ENCODE measurements at regions not wholly inside any gene's neighbourhood (a gene's known extent, or its start where the extent isn't known, plus 50 kb on each side); places are given as distances from the start of the nearest gene placed in this dataset.
A peak's percentile ranks its signal among the peaks of the same experiment; 100 is the strongest.

- H2AFZ ChIP-seq = no peak overlapping the region
- no peak overlapping the region for H3K4me2 ChIP-seq (ENCODE audit: unreplicated experiment)
- in situ Hi-C loops (cut with MboI) = no loop called here
- no peaks in the 10 kb centered on the region for H3K36me3 ChIP-seq (ENCODE audit: low read depth)
- no peaks in the 10 kb centered on the region for H3K9me3 ChIP-seq (ENCODE audit: low read depth)
- no peaks in the 10 kb centered on the region for H3K9me2 ChIP-seq (ENCODE audit: insufficient read depth)
- H3K9ac ChIP-seq = no peak overlapping the region
- TF ChIP-seq EZH2phosphoT487 (IDR thresholded peaks at IDR 0.05; ENCODE audit: insufficient read depth, low read depth) (no peak), EZH2 (IDR thresholded peaks at IDR 0.05; ENCODE audit: insufficient read depth, poor library complexity, severe bottlenecking) (no peak)
- H3K4me3 ChIP-seq = no peak overlapping the region
- H3K79me2 ChIP-seq (ENCODE audit: insufficient read depth) = no peaks in the 10 kb centered on the region
- WGBS, 2 experiments (ENCODE audit: low coverage in 1 of 2, low lambda C conversion rate in 2 of 2, missing lambda C conversion rate in 2 of 2) = 26 to 36% methylated on average over 10 of the region's 10 CpGs
- DNase-seq = no peak
- peaks cover 51% of the 10 kb centered on the region for H3F3A ChIP-seq (ENCODE audit: insufficient read depth)
- H4K20me1 ChIP-seq (ENCODE audit: insufficient read depth) = no peaks in the 10 kb centered on the region
- H3K27me3 ChIP-seq (replicated peaks; ENCODE audit: insufficient read depth) = no peaks in the 10 kb centered on the region
- peaks cover 64% of the 10 kb centered on the region for H3K4me1 ChIP-seq (ENCODE audit: insufficient read depth)
- no peak overlapping the region for H3K27ac ChIP-seq
Measured at GRCh38 chr9:87197349-87198130, 250.2 kb upstream of the GAS1 start.

- Histone ChIP-seq H3K79me2 (ENCODE audit: insufficient read depth) (no peaks in the 10 kb centered on the region), H4K20me1 (ENCODE audit: insufficient read depth) (no peaks in the 10 kb centered on the region), H3F3A (ENCODE audit: insufficient read depth) (peaks cover 39% of the 10 kb centered on the region), H3K27me3 (replicated peaks; ENCODE audit: insufficient read depth) (no peaks in the 10 kb centered on the region), H3K27ac (no peak overlapping the region; the same call in 1 of the 2 replicates), H3K9me2 (ENCODE audit: insufficient read depth) (no peaks in the 10 kb centered on the region), H2AFZ (no peak overlapping the region), H3K4me2 (ENCODE audit: unreplicated experiment) (no peak overlapping the region), H3K4me3 (no peak overlapping the region), H3K36me3 (ENCODE audit: low read depth) (no peaks in the 10 kb centered on the region), H3K9ac (no peak overlapping the region), H3K9me3 (ENCODE audit: low read depth) (no peaks in the 10 kb centered on the region), H3K4me1 (ENCODE audit: insufficient read depth) (peaks cover 52% of the 10 kb centered on the region)
- WGBS, 2 experiments (ENCODE audit: low coverage in 1 of 2, low lambda C conversion rate in 2 of 2, missing lambda C conversion rate in 2 of 2) = 8 to 14% methylated on average over 3 of the region's 3 CpGs
- no peak for TF ChIP-seq EZH2 (IDR thresholded peaks at IDR 0.05; ENCODE audit: insufficient read depth, poor library complexity, severe bottlenecking)
- TF ChIP-seq EZH2phosphoT487 (IDR thresholded peaks at IDR 0.05; ENCODE audit: insufficient read depth, low read depth) = no peak
- in situ Hi-C loops (cut with MboI) = no loop called here
- DNase-seq = peak; percentile 83
Measured at GRCh38 chr9:87198716-87199115, 251.4 kb upstream of the GAS1 start.

- Histone ChIP-seq H3K79me2 (ENCODE audit: insufficient read depth) (no peaks in the 10 kb centered on the region), H3K27me3 (replicated peaks; ENCODE audit: insufficient read depth) (no peaks in the 10 kb centered on the region), H3K4me3 (no peak overlapping the region), H3K9me3 (ENCODE audit: low read depth) (no peaks in the 10 kb centered on the region), H3K9me2 (ENCODE audit: insufficient read depth) (no peaks in the 10 kb centered on the region), H3K9ac (no peak overlapping the region), H3F3A (ENCODE audit: insufficient read depth) (peaks cover 34% of the 10 kb centered on the region), H4K20me1 (ENCODE audit: insufficient read depth) (no peaks in the 10 kb centered on the region), H3K4me1 (ENCODE audit: insufficient read depth) (peaks cover 47% of the 10 kb centered on the region), H3K27ac (no peak overlapping the region), H3K36me3 (ENCODE audit: low read depth) (no peaks in the 10 kb centered on the region), H3K4me2 (ENCODE audit: unreplicated experiment) (no peak overlapping the region), H2AFZ (no peak overlapping the region)
- 50 to 53% methylated on average over 5 of the region's 5 CpGs for WGBS, 2 experiments (ENCODE audit: low coverage in 1 of 2, low lambda C conversion rate in 2 of 2, missing lambda C conversion rate in 2 of 2)
- DNase-seq = peak; percentile 33
- TF ChIP-seq EZH2phosphoT487 (IDR thresholded peaks at IDR 0.05; ENCODE audit: insufficient read depth, low read depth) (no peak), EZH2 (IDR thresholded peaks at IDR 0.05; ENCODE audit: insufficient read depth, poor library complexity, severe bottlenecking) (no peak)
- in situ Hi-C loops (cut with MboI) = no loop called here
Measured at GRCh38 chr9:87199278-87199677, 252.0 kb upstream of the GAS1 start.

GRCh38 chr9:87199782-87200181, 252.5 kb upstream of the GAS1 start:
- 86 to 89% methylated on average over 4 of the region's 4 CpGs for WGBS, 2 experiments (ENCODE audit: low coverage in 1 of 2, low lambda C conversion rate in 2 of 2, missing lambda C conversion rate in 2 of 2)
- H3K9me3 ChIP-seq (ENCODE audit: low read depth) = no peaks in the 10 kb centered on the region
- H3K36me3 ChIP-seq (ENCODE audit: low read depth) = no peaks in the 10 kb centered on the region
- H4K20me1 ChIP-seq (ENCODE audit: insufficient read depth) = no peaks in the 10 kb centered on the region
- no peak overlapping the region for H3K4me2 ChIP-seq (ENCODE audit: unreplicated experiment)
- DNase-seq = no peak
- H3K9ac ChIP-seq = no peak overlapping the region
- H3K27me3 ChIP-seq (replicated peaks; ENCODE audit: insufficient read depth) = no peaks in the 10 kb centered on the region
- peaks cover 42% of the 10 kb centered on the region for H3K4me1 ChIP-seq (ENCODE audit: insufficient read depth)
- no peak overlapping the region for H3K4me3 ChIP-seq
- no peaks in the 10 kb centered on the region for H3K79me2 ChIP-seq (ENCODE audit: insufficient read depth)
- no peaks in the 10 kb centered on the region for H3K9me2 ChIP-seq (ENCODE audit: insufficient read depth)
- H2AFZ ChIP-seq = no peak overlapping the region
- in situ Hi-C loops (cut with MboI) = no loop called here
- no peak for TF ChIP-seq EZH2 (IDR thresholded peaks at IDR 0.05; ENCODE audit: insufficient read depth, poor library complexity, severe bottlenecking)
- TF ChIP-seq EZH2phosphoT487 (IDR thresholded peaks at IDR 0.05; ENCODE audit: insufficient read depth, low read depth) = no peak
- peaks cover 29% of the 10 kb centered on the region for H3F3A ChIP-seq (ENCODE audit: insufficient read depth)
- no peak overlapping the region for H3K27ac ChIP-seq
